SK-N-MC (cell line): ENCODE measurements at regions not wholly inside any gene's neighbourhood (a gene's known extent, or its start where the extent isn't known, plus 50 kb on each side); places are given as distances from the start of the nearest gene placed in this dataset.

Experiments used
- DNase-seq: peaks from one replicate; pipeline ENCODE4 v3.0.0-alpha.2; 2011; ENCODE audit warnings: low read depth, low spot score
- H3K27ac ChIP-seq: fragments of 200-600 bp; sonication (generic); 2 replicates; pipeline ENCODE4 v1.5.1; 2016; ENCODE audit warnings: mixed run types
- H3K36me3 ChIP-seq: fragments of 200-600 bp; sonication (generic); 2 replicates; pipeline ENCODE4 v1.6.1; 2017; ENCODE audit warnings: antibody characterized with exemption, low read length, mixed read lengths; ENCODE audit not compliant: insufficient read depth
- H3K4me3 ChIP-seq: fragments of 200-600 bp; sonication (generic); 2 replicates; pipeline ENCODE4 v1.5.1; 2016
- H3K9ac ChIP-seq: fragments of 200-600 bp; sonication (generic); 2 replicates; pipeline ENCODE4 v1.8.0; 2017; ENCODE audit warnings: mixed run types, mixed read lengths; ENCODE audit not compliant: insufficient read length
- H3K9me3 ChIP-seq: fragments of 200-600 bp; sonication (generic); 2 replicates; pipeline ENCODE4 v1.6.1; 2017; ENCODE audit warnings: low read depth, mild to moderate bottlenecking, antibody characterized with exemption, low read length, moderate library complexity, mixed read lengths
- EZH2 ChIP-seq: fragments of 200-600 bp; sonication (generic); IDR thresholded peaks from one replicate; pipeline ENCODE4 v1.6.1; 2017; ENCODE audit warnings: antibody characterized with exemption
- FOXP2 ChIP-seq: optimal IDR thresholded peaks from 2 replicates; pipeline ENCODE3; 2011; ENCODE audit warnings: mild to moderate bottlenecking, moderate library complexity; ENCODE audit not compliant: insufficient read depth; ENCODE audit errors: extremely low read length, control extremely low read depth
- POLR2AphosphoS5 ChIP-seq: IDR thresholded peaks from 2 replicates; pipeline ENCODE4 v1.6.1; 2012; ENCODE audit warnings: mild to moderate bottlenecking, low read depth, low read length, borderline replicate concordance

DNA sequence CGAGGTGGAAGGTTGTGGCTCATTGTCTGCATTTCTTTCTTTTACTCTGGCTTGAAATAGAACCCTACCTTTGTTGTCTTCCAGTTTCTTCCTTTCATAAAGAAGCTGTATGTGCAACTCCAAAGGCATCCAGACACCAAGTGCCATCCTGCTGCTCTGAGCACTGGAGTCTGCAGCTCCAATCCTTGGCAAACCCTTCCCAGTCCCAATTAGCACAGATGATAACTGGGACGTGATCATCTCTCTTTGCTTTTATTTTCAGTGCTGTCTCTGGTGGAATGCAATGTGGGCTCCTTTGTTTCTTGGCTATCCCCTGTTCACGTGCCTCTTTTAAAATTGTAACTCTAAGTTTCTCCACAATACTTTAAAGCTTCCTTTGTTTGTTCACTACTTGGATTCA is 140.9 kb downstream of the AQP9 start:
- Histone ChIP-seq H3K9ac (no peak overlapping the region), H3K4me3 (no peak overlapping the region), H3K27ac (no peak overlapping the region), H3K36me3 (no peaks in the 10 kb centered on the region), H3K9me3 (no peaks in the 10 kb centered on the region)
- no peak for TF ChIP-seq EZH2
- no peak for TF ChIP-seq FOXP2
- no peak for DNase-seq

DNA sequence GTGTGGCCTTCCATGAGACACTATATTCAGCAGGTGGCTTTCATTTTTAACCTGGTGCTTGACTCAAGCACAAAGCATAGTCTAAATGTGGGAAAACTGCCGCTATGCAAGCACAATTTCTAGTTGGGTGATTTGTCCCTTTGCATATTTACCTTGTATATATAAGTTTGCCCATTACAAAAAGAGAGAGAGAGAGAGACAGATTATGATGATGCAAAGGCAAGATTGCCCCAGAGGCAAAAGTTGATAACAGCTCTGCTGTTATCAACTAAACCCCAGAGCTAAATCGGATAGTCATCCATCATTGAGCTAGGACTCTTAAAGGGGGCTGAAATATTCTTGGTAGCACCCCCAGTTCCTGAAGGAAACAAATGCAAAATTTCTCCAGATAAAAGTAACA is 141.5 kb downstream of the AQP9 start:
- no peak overlapping the region for H3K4me3 ChIP-seq
- H3K27ac ChIP-seq, result no peak overlapping the region
- H3K9me3 ChIP-seq, result no peaks in the 10 kb centered on the region
- no peak for DNase-seq
- no peak for TF ChIP-seq POLR2AphosphoS5
- TF ChIP-seq FOXP2, result no peak
- TF ChIP-seq EZH2, result no peak
- H3K9ac ChIP-seq, result no peak overlapping the region
- H3K36me3 ChIP-seq, result no peaks in the 10 kb centered on the region

DNA sequence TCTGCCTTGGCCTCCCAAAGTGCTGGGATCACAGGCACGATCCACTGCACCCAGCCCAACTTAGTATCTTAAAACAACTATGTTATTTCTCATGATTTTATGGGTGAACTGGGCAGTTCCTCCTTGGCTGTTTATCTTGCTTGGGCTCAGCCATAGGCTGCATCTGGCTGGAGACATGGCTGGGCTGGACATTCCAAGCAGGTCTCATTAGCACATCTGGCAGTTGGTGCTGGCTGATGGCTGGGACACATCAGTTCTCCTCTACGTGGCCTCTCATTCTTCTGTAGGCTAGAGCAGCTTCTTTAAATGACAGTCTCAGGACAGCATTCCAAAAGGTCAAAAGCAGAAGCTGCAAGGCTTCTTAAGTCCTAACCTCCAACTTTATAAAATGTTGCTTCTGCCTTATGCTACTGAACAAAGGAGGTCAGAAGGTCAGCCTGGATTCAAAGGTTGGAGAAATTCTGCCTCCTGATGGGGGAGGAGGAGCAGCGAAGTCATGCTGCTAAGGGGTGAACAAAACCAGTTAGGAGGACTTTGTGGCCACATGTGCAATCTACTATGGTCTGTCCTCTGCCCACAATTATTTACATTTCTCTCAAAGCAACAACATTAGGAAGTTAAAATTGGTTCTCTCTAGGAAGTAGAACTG is 144.0 kb downstream of the AQP9 start:
- no peaks in the 10 kb centered on the region for H3K9me3 ChIP-seq
- H3K27ac ChIP-seq, result no peak overlapping the region
- TF ChIP-seq EZH2, result no peak
- no peak for TF ChIP-seq POLR2AphosphoS5
- TF ChIP-seq FOXP2, result no peak
- H3K9ac ChIP-seq, result no peak overlapping the region
- H3K4me3 ChIP-seq, result no peak overlapping the region
- no peaks in the 10 kb centered on the region for H3K36me3 ChIP-seq
- no peak for DNase-seq

DNA sequence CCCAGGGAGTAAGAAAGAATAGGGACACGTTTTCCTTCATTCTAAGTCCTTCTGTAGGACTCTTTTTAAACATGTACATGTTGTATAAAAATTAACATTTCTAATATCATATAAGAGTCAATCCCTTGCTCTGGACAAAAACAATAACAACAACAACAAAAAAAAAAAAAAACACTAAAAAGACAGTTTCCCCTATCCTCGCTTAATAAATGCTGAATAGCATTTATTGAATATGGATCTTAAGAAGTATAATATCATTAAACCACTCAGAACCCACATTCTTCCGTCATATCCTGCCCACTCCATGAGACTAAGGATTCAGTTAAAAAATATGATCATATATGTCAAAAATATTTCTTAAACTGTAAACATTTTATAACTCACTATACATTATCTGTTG is 145.1 kb downstream of the AQP9 start:
- Histone ChIP-seq H3K36me3 (no peaks in the 10 kb centered on the region), H3K9ac (no peak overlapping the region), H3K4me3 (no peak overlapping the region), H3K9me3 (no peaks in the 10 kb centered on the region), H3K27ac (no peak overlapping the region)
- DNase-seq, result no peak
- no peak for TF ChIP-seq POLR2AphosphoS5
- no peak for TF ChIP-seq FOXP2
- TF ChIP-seq EZH2, result no peak

DNA sequence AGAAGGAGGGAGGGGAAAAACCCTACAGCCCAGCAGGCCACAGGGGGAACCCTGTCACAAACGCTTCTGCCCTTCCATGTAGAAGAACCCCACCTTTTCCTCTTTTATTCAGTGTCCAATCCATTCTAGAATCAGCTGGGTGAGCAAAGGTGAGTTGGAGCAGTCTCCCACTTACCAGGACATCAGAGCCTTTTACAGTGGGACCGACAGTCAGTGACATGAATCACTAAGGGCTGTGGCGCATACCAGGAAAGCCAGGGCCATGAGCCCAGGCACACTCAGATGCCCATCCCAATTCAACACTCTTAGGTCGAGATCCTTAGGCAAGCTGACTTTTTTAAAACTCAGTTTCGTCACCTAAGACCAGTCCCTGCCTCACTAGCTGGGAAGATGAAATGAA is 146.1 kb downstream of the AQP9 start:
- no peak overlapping the region for H3K9ac ChIP-seq
- H3K36me3 ChIP-seq, result no peaks in the 10 kb centered on the region
- TF ChIP-seq POLR2AphosphoS5 (no peak), EZH2 (no peak), FOXP2 (no peak)
- H3K4me3 ChIP-seq, result no peak overlapping the region
- DNase-seq, result no peak
- no peaks in the 10 kb centered on the region for H3K9me3 ChIP-seq
- H3K27ac ChIP-seq, result no peak overlapping the region

DNA sequence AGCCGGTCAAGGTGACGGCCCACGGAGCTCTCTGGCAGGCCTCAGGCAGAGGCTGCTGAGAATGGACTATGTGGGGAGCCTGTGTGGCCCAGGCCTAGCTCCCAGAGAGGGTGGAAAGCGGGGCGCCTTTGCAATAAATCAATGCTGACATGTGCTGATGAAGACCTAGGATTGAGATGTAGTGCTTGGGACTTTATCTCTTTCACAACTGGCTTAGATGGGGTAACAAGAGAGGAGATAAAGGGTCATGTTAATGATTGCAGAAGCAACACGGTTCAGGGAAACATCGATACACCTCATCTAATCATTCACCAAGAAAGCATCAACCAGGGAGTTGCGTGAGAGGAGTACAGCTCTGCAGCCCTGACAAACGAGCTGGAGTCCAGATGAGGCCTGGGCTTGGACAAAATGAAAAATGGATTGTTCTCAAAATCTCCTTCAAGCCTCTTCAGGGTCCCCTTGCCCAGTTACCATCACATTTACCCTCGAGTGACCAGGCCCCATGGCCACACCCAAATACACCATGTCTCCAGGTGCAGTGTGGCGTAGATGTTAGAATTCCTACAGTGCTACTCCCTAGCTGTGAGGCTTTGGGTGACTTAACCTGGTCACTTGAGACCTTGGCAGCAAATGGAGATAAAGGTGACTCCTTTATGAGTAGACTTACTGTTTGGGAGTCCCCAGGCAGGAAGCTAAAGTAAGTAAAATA is 146.4 kb upstream of the LIPC start:
- no peak overlapping the region for H3K9ac ChIP-seq
- no peak overlapping the region for H3K4me3 ChIP-seq
- no peaks in the 10 kb centered on the region for H3K9me3 ChIP-seq
- DNase-seq, result no peak
- TF ChIP-seq FOXP2, result no peak
- TF ChIP-seq EZH2, result no peak
- no peak for TF ChIP-seq POLR2AphosphoS5
- H3K36me3 ChIP-seq, result no peaks in the 10 kb centered on the region
- H3K27ac ChIP-seq, result no peak overlapping the region

DNA sequence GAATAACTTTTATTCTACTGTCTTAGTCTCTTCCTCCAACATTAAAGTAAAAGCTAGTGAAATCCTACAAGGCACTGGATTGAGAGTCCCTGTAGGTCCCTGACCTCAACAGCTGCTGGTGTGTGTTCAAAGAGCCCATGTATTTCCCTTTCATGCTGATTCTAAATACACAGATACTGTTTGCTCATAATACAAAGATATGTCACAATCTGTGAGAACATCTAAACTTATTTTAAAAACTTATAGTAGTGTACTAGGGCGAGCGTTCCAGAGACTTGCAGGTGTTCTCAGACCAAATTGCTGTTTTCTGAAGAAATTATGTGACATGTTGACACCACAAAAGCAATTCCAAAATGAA is 145.9 kb upstream of the LIPC start:
- Histone ChIP-seq H3K9ac (no peak overlapping the region), H3K27ac (no peak overlapping the region), H3K9me3 (no peaks in the 10 kb centered on the region), H3K4me3 (no peak overlapping the region), H3K36me3 (no peaks in the 10 kb centered on the region)
- DNase-seq, result no peak
- TF ChIP-seq FOXP2, result no peak
- TF ChIP-seq POLR2AphosphoS5, result no peak
- TF ChIP-seq EZH2, result no peak

DNA sequence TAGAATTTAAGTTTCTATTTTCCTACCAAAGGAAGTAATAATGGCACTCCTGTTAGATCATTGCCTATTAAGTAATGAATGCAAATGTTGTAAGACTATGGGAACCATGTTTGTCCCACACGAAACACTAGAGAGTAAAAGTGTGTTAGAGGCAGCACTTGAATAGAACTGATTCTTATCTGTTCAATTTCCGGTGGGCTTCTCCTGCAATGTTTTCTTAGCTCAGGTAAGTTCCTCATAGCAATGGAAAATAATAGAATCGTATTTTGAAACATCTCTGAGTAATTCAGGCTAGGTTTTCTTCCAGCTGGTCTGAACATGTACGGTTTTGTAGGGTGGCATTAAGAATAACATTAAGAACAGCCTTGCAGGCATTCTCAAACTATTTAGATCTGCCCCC is 145.3 kb upstream of the LIPC start:
- Histone ChIP-seq H3K4me3 (no peak overlapping the region), H3K27ac (no peak overlapping the region), H3K9me3 (no peaks in the 10 kb centered on the region), H3K9ac (no peak overlapping the region), H3K36me3 (no peaks in the 10 kb centered on the region)
- no peak for DNase-seq
- TF ChIP-seq EZH2 (no peak), POLR2AphosphoS5 (no peak), FOXP2 (no peak)

DNA sequence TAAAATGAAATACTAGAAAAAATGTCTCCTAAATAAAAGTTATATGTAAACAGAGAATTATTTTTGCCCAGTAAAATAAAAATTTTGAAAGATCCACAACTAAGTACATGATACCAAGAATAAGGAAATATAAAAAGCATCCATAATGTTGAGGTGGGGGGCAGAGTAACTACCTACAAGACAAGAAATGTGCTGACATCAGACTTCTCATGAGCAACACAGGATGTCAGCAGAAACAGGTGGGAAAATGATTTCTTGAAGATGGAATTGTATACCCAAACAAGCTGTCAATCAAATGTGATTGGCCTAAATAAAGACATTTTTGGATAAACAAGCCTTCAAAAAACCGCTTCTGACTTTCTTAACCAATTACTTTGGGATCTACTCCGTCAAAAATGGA is 143.9 kb upstream of the LIPC start:
- TF ChIP-seq EZH2 (no peak), POLR2AphosphoS5 (no peak), FOXP2 (no peak)
- Histone ChIP-seq H3K9ac (no peak overlapping the region), H3K4me3 (no peak overlapping the region), H3K27ac (no peak overlapping the region), H3K36me3 (no peaks in the 10 kb centered on the region), H3K9me3 (no peaks in the 10 kb centered on the region)
- no peak for DNase-seq
